Activated CD8-positive, alpha-beta T cell treated with anti-CD3 and anti-CD28 coated beads for 36 hours (primary cell): ENCODE measurements at regions not wholly inside any gene's neighbourhood (a gene's known extent, or its start where the extent isn't known, plus 50 kb on each side); places are given as distances from the start of the nearest gene placed in this dataset.

Experiments
- ATAC-seq: fragments of 200-7000 bp; cut with Tn5 transposase; one replicate; pipeline ENCODE4 v1.10.0; 2021; ENCODE audit warnings: mild to moderate bottlenecking, moderate library complexity
- CTCF ChIA-PET: fragments of 350-600 bp; sonication (Branson Sonifier 250); formaldehyde crosslinking; loops from one replicate; lab custom pipeline; 2021; ENCODE audit warnings: antibody characterized with exemption; lab: Charles Lee
- POLR2A ChIA-PET: fragments of 350-600 bp; sonication (Branson Sonifier 250); formaldehyde crosslinking; loops from one replicate; lab custom pipeline; 2021; ENCODE audit warnings: antibody characterized with exemption; lab: Charles Lee
- DNase-seq: peaks from one replicate; pipeline ENCODE4 v3.0.0-alpha.2; 2020
- H3K27ac Mint-ChIP-seq: one replicate; pipeline ENCODE4 v1.8.0; 2021; ENCODE audit warnings: mild to moderate bottlenecking, mixed read lengths
- H3K27me3 Mint-ChIP-seq: one replicate; pipeline ENCODE4 v1.8.0; 2021; ENCODE audit warnings: mixed read lengths
- H3K36me3 Mint-ChIP-seq: one replicate; pipeline ENCODE4 v1.8.0; 2021; ENCODE audit warnings: low read depth, mixed read lengths
- H3K4me1 Mint-ChIP-seq: one replicate; pipeline ENCODE4 v1.8.0; 2021; ENCODE audit warnings: low read depth, mixed read lengths
- H3K4me3 Mint-ChIP-seq: one replicate; pipeline ENCODE4 v1.8.0; 2021; ENCODE audit warnings: mild to moderate bottlenecking, moderate library complexity, mixed read lengths
- H3K9me3 Mint-ChIP-seq: one replicate; pipeline ENCODE4 v1.8.0; 2021; ENCODE audit warnings: mixed read lengths
- CTCF ChIP-seq: fragments of 200-600 bp; IDR thresholded peaks from one replicate; pipeline ENCODE4 v1.8.0; 2022; ENCODE audit warnings: antibody characterized with exemption, mild to moderate bottlenecking
- intact Hi-C: fragments of 100-400 bp; cut with micrococcal nuclease; formaldehyde crosslinking; loops from one replicate; pipeline ENCODE4 v1.10.0; 2022

GRCh38 chr4:31324814-31325213 lies 604.6 kb downstream of the PCDH7 start:
- no peak overlapping the region for H3K27ac Mint-ChIP-seq
- H3K4me1 Mint-ChIP-seq = no peaks in the 10 kb centered on the region
- H3K9me3 Mint-ChIP-seq = peaks cover 10% of the 10 kb centered on the region
- POLR2A ChIA-PET = no interaction called here
- no peaks in the 10 kb centered on the region for H3K27me3 Mint-ChIP-seq
- no peak for ATAC-seq
- H3K4me3 Mint-ChIP-seq = no peak overlapping the region
- no peak for DNase-seq
- intact Hi-C loops = no loop called here
- TF ChIP-seq CTCF = no peak
- no peaks in the 10 kb centered on the region for H3K36me3 Mint-ChIP-seq
- CTCF ChIA-PET = no interaction called here

GRCh38 chr4:31325300-31325699 lies 605.1 kb downstream of the PCDH7 start:
- ATAC-seq (no peak), DNase-seq (no peak)
- Mint-ChIP-seq H3K36me3 (no peaks in the 10 kb centered on the region), H3K4me3 (no peak overlapping the region), H3K27ac (no peak overlapping the region), H3K4me1 (no peaks in the 10 kb centered on the region), H3K27me3 (no peaks in the 10 kb centered on the region), H3K9me3 (peaks cover 13% of the 10 kb centered on the region)
- POLR2A ChIA-PET = no interaction called here
- intact Hi-C loops = no loop called here
- no peak for TF ChIP-seq CTCF
- CTCF ChIA-PET = no interaction called here

- ATAC-seq (no peak), DNase-seq (no peak)
- CTCF ChIA-PET = no interaction called here
- H3K9me3 Mint-ChIP-seq = peaks cover 9% of the 10 kb centered on the region
- no peaks in the 10 kb centered on the region for H3K27me3 Mint-ChIP-seq
- H3K4me1 Mint-ChIP-seq = no peaks in the 10 kb centered on the region
- H3K36me3 Mint-ChIP-seq = no peaks in the 10 kb centered on the region
- no peak overlapping the region for H3K27ac Mint-ChIP-seq
- TF ChIP-seq CTCF = no peak
- POLR2A ChIA-PET = no interaction called here
- H3K4me3 Mint-ChIP-seq = no peak overlapping the region
- intact Hi-C loops = no loop called here
Observed at GRCh38 chr4:31327031-31327430, 606.9 kb downstream of the PCDH7 start.

- intact Hi-C loops = no loop called here
- no peak for ATAC-seq
- ChIA-PET POLR2A (no interaction called here), CTCF (no interaction called here)
- Mint-ChIP-seq H3K4me1 (no peaks in the 10 kb centered on the region), H3K27ac (no peak overlapping the region), H3K36me3 (no peaks in the 10 kb centered on the region), H3K9me3 (peaks cover 5% of the 10 kb centered on the region), H3K27me3 (no peaks in the 10 kb centered on the region), H3K4me3 (no peak overlapping the region)
- no peak for TF ChIP-seq CTCF
- no peak for DNase-seq
Observed at GRCh38 chr4:31328932-31329331, 608.8 kb downstream of the PCDH7 start.

- no peaks in the 10 kb centered on the region for H3K4me1 Mint-ChIP-seq
- no peak overlapping the region for H3K27ac Mint-ChIP-seq
- DNase-seq (no peak), ATAC-seq (no peak)
- ChIA-PET CTCF (no interaction called here), POLR2A (no interaction called here)
- no peaks in the 10 kb centered on the region for H3K27me3 Mint-ChIP-seq
- intact Hi-C loops = no loop called here
- peaks cover 3% of the 10 kb centered on the region for H3K9me3 Mint-ChIP-seq
- TF ChIP-seq CTCF = no peak
- H3K4me3 Mint-ChIP-seq = no peak overlapping the region
- H3K36me3 Mint-ChIP-seq = no peaks in the 10 kb centered on the region
Observed at GRCh38 chr4:31334086-31334910, 614.1 kb downstream of the PCDH7 start.
